ENCODE measurements at regions not wholly inside any gene's neighbourhood (a gene's known extent, or its start where the extent isn't known, plus 50 kb on each side); places are given as distances from the start of the nearest gene placed in this dataset.

- Histone ChIP-seq H3K36me3 (no peaks in the 10 kb centered on the region), H3K9me3 (peaks cover 0 to 3% (median 0%) of the 10 kb centered on the region in 4 donors), H3K4me3 (no peak overlapping the region), H3K4me1 (no peaks in the 10 kb centered on the region), H3K27me3 (no peaks in the 10 kb centered on the region), H3K27ac (no peak overlapping the region)
- no peak for DNase-seq
- TF ChIP-seq POLR2AphosphoS5 (IDR thresholded peaks at IDR 0.05) (no peak), EP300 (IDR thresholded peaks at IDR 0.05) (no peak), POLR2A (IDR thresholded peaks at IDR 0.05) (no peak), CTCF (IDR thresholded peaks at IDR 0.05) (no peak)
- intact Hi-C loops (cut with DNase I) = no loop called here
- 78 to 88% methylated on average over 1 of the region's 1 CpG for WGBS, 2 donors
Observed at GRCh38 chr16:65769776-65770438, 596.6 kb upstream of the CDH5 start.

- WGBS, 2 donors = 63 to 68% methylated on average over 1 of the region's 1 CpG
- no peak for DNase-seq
- intact Hi-C loops (cut with DNase I) = no loop called here
- peaks cover 0 to 3% (median 0%) of the 10 kb centered on the region in 4 donors for H3K9me3 ChIP-seq
- no peaks in the 10 kb centered on the region for H3K36me3 ChIP-seq
- H3K4me3 ChIP-seq = no peak overlapping the region
- no peak overlapping the region for H3K27ac ChIP-seq
- TF ChIP-seq CTCF (IDR thresholded peaks at IDR 0.05) (no peak), EP300 (IDR thresholded peaks at IDR 0.05) (no peak), POLR2A (IDR thresholded peaks at IDR 0.05) (no peak), POLR2AphosphoS5 (IDR thresholded peaks at IDR 0.05) (no peak)
- no peaks in the 10 kb centered on the region for H3K27me3 ChIP-seq
- no peaks in the 10 kb centered on the region for H3K4me1 ChIP-seq
Observed at GRCh38 chr16:65769055-65769465, 597.4 kb upstream of the CDH5 start.

- DNase-seq = no peak
- H3K4me1 ChIP-seq = no peaks in the 10 kb centered on the region
- no peak overlapping the region for H3K4me3 ChIP-seq
- peaks cover 0 to 3% (median 0%) of the 10 kb centered on the region in 4 donors for H3K9me3 ChIP-seq
- no peak for TF ChIP-seq POLR2AphosphoS5 (IDR thresholded peaks at IDR 0.05)
- TF ChIP-seq CTCF (IDR thresholded peaks at IDR 0.05) = no peak
- 31 to 59% methylated on average over 4 of the region's 4 CpGs for WGBS, 2 donors
- no peak overlapping the region for H3K27ac ChIP-seq
- H3K27me3 ChIP-seq = no peaks in the 10 kb centered on the region
- intact Hi-C loops (cut with DNase I) = no loop called here
- no peaks in the 10 kb centered on the region for H3K36me3 ChIP-seq
Observed at GRCh38 chr16:65767125-65767524, 599.4 kb upstream of the CDH5 start.

GRCh38 chr16:65763640-65764305, 602.7 kb upstream of the CDH5 start:
- TF ChIP-seq EP300 (IDR thresholded peaks at IDR 0.05) = no peak
- TF ChIP-seq CTCF (IDR thresholded peaks at IDR 0.05) = no peak
- TF ChIP-seq POLR2A (IDR thresholded peaks at IDR 0.05) = no peak
- no peak for TF ChIP-seq POLR2AphosphoS5 (IDR thresholded peaks at IDR 0.05)
- no peaks in the 10 kb centered on the region for H3K4me1 ChIP-seq
- intact Hi-C loops (cut with DNase I) = no loop called here
- DNase-seq = no peak
- no peak overlapping the region for H3K4me3 ChIP-seq
- WGBS, 2 donors = 57 to 68% methylated on average over 7 of the region's 7 CpGs
- no peak overlapping the region for H3K27ac ChIP-seq
- no peaks in the 10 kb centered on the region for H3K27me3 ChIP-seq
- no peaks in the 10 kb centered on the region for H3K36me3 ChIP-seq
- H3K9me3 ChIP-seq = no peaks in the 10 kb centered on the region
